K562 (cell line): ENCODE measurements at regions not wholly inside any gene's neighbourhood (a gene's known extent, or its start where the extent isn't known, plus 50 kb on each side); places are given as distances from the start of the nearest gene placed in this dataset.
"Not testable (repeated sequence)": the region's sequence is repeated elsewhere in the genome, so short reads cannot be mapped to it uniquely, and the experiment has no call there.

Source experiments
- ATAC-seq: fragments of 200-7000 bp; cut with Tn5 transposase; 3 replicates; pipeline ENCODE4 v1.9.1; 2020; ENCODE audit warnings: moderate library complexity
- BruUV-seq: library from RNA; stranded (reverse); fragments of 400-500 nt; replicated peaks from 2 replicates; lab custom pipeline; 2021; lab: Mats Ljungman, UMichigan
- CTCF ChIA-PET: fragments of 300-600 bp; formaldehyde crosslinking; extraction: SDS; loops from one replicate; lab custom pipeline; 2021; ENCODE audit warnings: low intra/inter-chr PET ratio; lab: Yijun Ruan, JAX
- POLR2A ChIA-PET: fragments of 300-600, 350-650 bp; sonication (Branson Sonifier 250); formaldehyde crosslinking; extraction: SDS; loops from one replicate; lab custom pipeline; 2021; ENCODE audit warnings: antibody characterized with exemption, inconsistent platforms; lab: Yijun Ruan, JAX
- DNase-seq, 4 experiments: peaks; one replicate each; pipeline versions ENCODE4 v3.0.0 to v3.0.0-alpha.2; 2011 to 2018; ENCODE audit warnings: low spot score in 3 of 4, mixed read lengths in 3 of 4; ENCODE audit errors: extremely low read depth in 1 of 4
- FAIRE-seq: peaks from 2 replicates; lab custom pipeline; 2011; peaks lifted over from hg19 to GRCh38; lab: Jason Lieb, UNC
- H2AFZ ChIP-seq: 2 replicates; pipeline ENCODE4 v1.6.0; 2011; ENCODE audit warnings: low read depth, low read length, control low read depth, inconsistent platforms
- H3K27ac ChIP-seq: fragments of 200-600 bp; 3 replicates; pipeline ENCODE4 v1.8.0; 2011; ENCODE audit warnings: low read depth, mild to moderate bottlenecking, control low read depth, inconsistent platforms, low read length, moderate library complexity, mixed read lengths; ENCODE audit errors: extremely low read depth
- H3K27me3 ChIP-seq, 2 experiments: fragments of 300-600 bp in 1 of 2; 2 replicates in 1 of 2; 3 replicates in 1 of 2; pipeline versions ENCODE4 v1.6.0 to v1.8.0; 2011; ENCODE audit warnings: inconsistent platforms in 2 of 2, low read length in 2 of 2, mild to moderate bottlenecking in 1 of 2, mixed read lengths in 1 of 2, moderate library complexity in 1 of 2; ENCODE audit not compliant: control insufficient read depth in 2 of 2, insufficient read depth in 2 of 2
- H3K36me3 ChIP-seq: fragments of 300-600 bp; 3 replicates; pipeline ENCODE4 v1.8.0; 2011; ENCODE audit warnings: mild to moderate bottlenecking, low read length, inconsistent platforms; ENCODE audit not compliant: control insufficient read depth, insufficient read depth
- H3K4me1 ChIP-seq, 2 experiments: fragments of 200-600 bp in 1 of 2; replicated peaks in 1 of 2; 2 replicates in 1 of 2; 3 replicates in 1 of 2; pipeline versions ENCODE4 v1.5.1 to v1.8.0; 2011; ENCODE audit warnings: inconsistent platforms in 2 of 2, low read length in 2 of 2, mild to moderate bottlenecking in 1 of 2, mixed read lengths in 1 of 2, moderate library complexity in 1 of 2; ENCODE audit not compliant: control insufficient read depth in 2 of 2, insufficient read depth in 2 of 2
- H3K4me2 ChIP-seq: 2 replicates; pipeline ENCODE4 v1.6.1; 2011; ENCODE audit warnings: low read length, control low read depth, inconsistent platforms, mixed read lengths; ENCODE audit not compliant: insufficient read depth
- H3K4me3 ChIP-seq: fragments of 200-600 bp; sonication (generic), shearing (Covaris generic); 2 replicates; pipeline ENCODE4 v1.5.1; 2016; ENCODE audit warnings: control low read depth, inconsistent platforms
- H3K79me2 ChIP-seq: fragments of 200-600 bp; 3 replicates; pipeline ENCODE4 v1.8.0; 2011; ENCODE audit warnings: low read length, inconsistent platforms; ENCODE audit not compliant: control insufficient read depth, insufficient read depth
- H3K9ac ChIP-seq, 2 experiments: 2 replicates each; pipeline versions ENCODE4 v1.6.0 to v1.6.1; 2011; ENCODE audit warnings: low read depth in 2 of 2, low read length in 2 of 2, control low read depth in 1 of 2, inconsistent platforms in 1 of 2, mild to moderate bottlenecking in 1 of 2, mixed read lengths in 1 of 2; ENCODE audit not compliant: insufficient read depth in 1 of 2
- H3K9me1 ChIP-seq: one replicate; pipeline ENCODE4 v1.6.0; 2011; ENCODE audit warnings: inconsistent platforms, mild to moderate bottlenecking, low read length, moderate library complexity; ENCODE audit not compliant: control insufficient read depth, insufficient read depth
- H3K9me3 ChIP-seq: replicated peaks from 2 replicates; pipeline ENCODE4 v1.5.1; 2011; ENCODE audit warnings: low read depth, low read length, inconsistent platforms; ENCODE audit not compliant: control insufficient read depth, insufficient read depth
- H4K20me1 ChIP-seq: replicated peaks from 2 replicates; pipeline ENCODE4 v1.6.1; 2011; ENCODE audit warnings: low read length, inconsistent platforms, mixed read lengths; ENCODE audit not compliant: control insufficient read depth, insufficient read depth
- EGR1 ChIP-seq: fragments of 450-650 bp; conservative IDR thresholded peaks from 2 replicates; pipeline ENCODE4 v1.6.1; 2017; ENCODE audit warnings: mild to moderate bottlenecking
- ESRRA ChIP-seq: fragments of 450-650 bp; IDR thresholded peaks from 2 replicates; pipeline ENCODE4 v1.6.1; 2014; ENCODE audit warnings: low read depth, mild to moderate bottlenecking, moderate library complexity, borderline replicate concordance
- GATAD2A ChIP-seq: fragments of 450-650 bp; IDR thresholded peaks from 2 replicates; pipeline ENCODE4 v1.6.1; 2017
- HNRNPH1 ChIP-seq: fragments of 200-400 bp; formaldehyde crosslinking; optimal IDR thresholded peaks from 2 replicates; pipeline ENCODE3; 2017; ENCODE audit warnings: low read depth, mild to moderate bottlenecking, low read length, moderate library complexity
- LEF1 ChIP-seq: fragments of 450-650 bp; IDR thresholded peaks from 2 replicates; pipeline ENCODE4 v1.6.1; 2016; ENCODE audit warnings: mild to moderate bottlenecking
- MTF1 ChIP-seq: fragments of 250-450 bp; sonication (Bioruptor Pico); IDR thresholded peaks from 2 replicates; pipeline ENCODE4 v1.9.0; 2021; ENCODE audit warnings: moderate library complexity, mild to moderate bottlenecking, inconsistent platforms, borderline replicate concordance
- NELFE ChIP-seq: IDR thresholded peaks from 2 replicates; pipeline ENCODE4 v1.6.1; 2011; ENCODE audit warnings: mild to moderate bottlenecking; ENCODE audit not compliant: insufficient read depth, insufficient read length
- TBL1XR1 ChIP-seq, 2 experiments: IDR thresholded peaks; 2 replicates each; pipeline ENCODE4 v1.6.1; 2012; ENCODE audit warnings: improper control_type of control experiment in 2 of 2, low read length in 2 of 2, mild to moderate bottlenecking in 1 of 2
- ZNF23 ChIP-seq: fragments of 250-450 bp; sonication (Bioruptor Pico); IDR thresholded peaks from 2 replicates; pipeline ENCODE4 v1.4.0; 2020; ENCODE audit warnings: mild to moderate bottlenecking
- ZNF316 ChIP-seq: fragments of 450-650 bp; IDR thresholded peaks from 2 replicates; pipeline ENCODE4 v1.6.1; 2016
- whole genome bisulfite sequencing: fragments of 100-300 bp; shearing (Covaris generic); methylation state at CpG from one replicate; pipeline ENCODE4 v1.1.6; 2016; ENCODE audit warnings: low coverage, mixed read lengths; ENCODE audit not compliant: insufficient coverage; ENCODE audit errors: missing lambda C conversion rate; 5-methylcytosine and 5-hydroxymethylcytosine counted together
- in situ Hi-C: fragments of 300-500 bp; cut with MboI; formaldehyde crosslinking; loops from 4 replicates; pipeline ENCODE4 v1.15.0; 2018; ENCODE audit warnings: inconsistent platforms, mixed read lengths
- intact Hi-C: fragments of 100-400 bp; cut with micrococcal nuclease; formaldehyde crosslinking; loops from 2 replicates; pipeline ENCODE4 v1.14.2; 2022

DNA sequence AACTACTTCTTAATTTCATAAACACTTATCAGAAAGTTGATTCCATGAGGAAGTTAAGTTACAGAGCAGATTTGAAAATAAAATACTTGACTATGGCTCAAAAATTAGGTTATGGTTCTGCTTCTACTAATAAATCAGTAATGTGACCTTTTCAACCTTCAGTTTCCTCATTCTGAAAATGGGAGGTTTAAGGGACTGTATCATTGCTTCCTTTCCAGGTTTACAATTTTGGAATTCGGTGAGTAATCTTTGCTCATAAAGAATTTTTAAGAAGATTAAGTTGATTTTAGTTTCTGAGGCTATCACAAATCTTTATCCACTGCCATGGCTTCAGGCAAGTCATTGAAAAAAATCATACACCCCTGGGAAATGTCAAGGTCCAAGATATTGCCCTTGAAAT, 1061.2 kb downstream of the DIPK2A start:
- FAIRE-seq (no peak), DNase-seq (no peak), ATAC-seq (no peak)
- BruUV-seq, result no TSS peak
- no peak overlapping the region for H2AFZ ChIP-seq
- H3K9me3 ChIP-seq, result no peaks in the 10 kb centered on the region
- intact Hi-C loops, result no loop called here
- TF ChIP-seq LEF1 (no peak), NELFE (no peak), ESRRA (no peak), TBL1XR1 (IDR thresholded peaks at IDR 0.05; ENCODE audit: low read length in 2 of 2) (no peak), GATAD2A (no peak), HNRNPH1 (no peak), MTF1 (CRISPR knock-in tag) (no peak)
- no peaks in the 10 kb centered on the region for H3K27me3 ChIP-seq
- H3K4me3 ChIP-seq, result no peak overlapping the region
- no peaks in the 10 kb centered on the region for H4K20me1 ChIP-seq
- in situ Hi-C loops, result no loop called here
- H3K4me2 ChIP-seq, result no peak overlapping the region
- H3K27ac ChIP-seq, result no peak overlapping the region
- ChIA-PET POLR2A (no interaction called here), CTCF (no interaction called here)
- H3K36me3 ChIP-seq, result no peaks in the 10 kb centered on the region
- no peaks in the 10 kb centered on the region for H3K9me1 ChIP-seq
- H3K4me1 ChIP-seq, result no peaks in the 10 kb centered on the region
- no peak overlapping the region for H3K9ac ChIP-seq
- WGBS, result 0% methylated on average over 1 of the region's 1 CpG
- H3K79me2 ChIP-seq, result no peaks in the 10 kb centered on the region

DNA sequence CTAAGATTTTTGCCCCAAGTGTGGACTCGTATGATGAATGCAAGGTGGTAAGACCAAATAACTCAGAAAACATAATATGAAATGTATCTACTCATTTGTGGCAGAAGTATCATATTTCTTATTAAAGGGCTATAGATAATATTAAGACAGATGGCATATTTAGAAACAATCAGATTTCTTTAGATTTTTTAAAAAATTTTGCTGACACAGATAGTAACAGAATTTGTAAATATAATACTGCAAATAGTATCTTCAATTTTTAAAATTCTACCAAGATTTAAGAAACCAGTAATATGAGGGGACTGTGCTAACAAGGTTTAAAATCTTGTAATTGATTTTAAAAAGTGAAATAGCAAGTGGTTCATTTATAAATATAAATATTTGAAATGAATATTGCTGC, 1064.1 kb downstream of the DIPK2A start:
- H3K9me3 ChIP-seq, result no peaks in the 10 kb centered on the region
- BruUV-seq, result no TSS peak
- FAIRE-seq, result no peak
- no peaks in the 10 kb centered on the region for H4K20me1 ChIP-seq
- no peak overlapping the region for H3K4me2 ChIP-seq
- WGBS, result 20% methylated on average over 1 of the region's 1 CpG
- H3K9me1 ChIP-seq, result no peaks in the 10 kb centered on the region
- no peak overlapping the region for H3K4me3 ChIP-seq
- no peaks in the 10 kb centered on the region for H3K4me1 ChIP-seq
- H3K79me2 ChIP-seq, result no peaks in the 10 kb centered on the region
- no peak overlapping the region for H3K27ac ChIP-seq
- TF ChIP-seq EGR1 (no peak), ZNF316 (peak; percentile 55), ZNF23 (CRISPR knock-in tag) (no peak)
- TF ChIP-seq, all 486 proteins: peak for 1
- intact Hi-C loops (no loop called here), in situ Hi-C loops (no loop called here)
- Histone ChIP-seq H3K9ac (no peak overlapping the region), H3K27me3 (no peaks in the 10 kb centered on the region), H3K36me3 (no peaks in the 10 kb centered on the region), H2AFZ (no peak overlapping the region)
- ATAC-seq, result no peak
- ChIA-PET POLR2A (no interaction called here), CTCF (no interaction called here)
- DNase-seq, result no peak

DNA sequence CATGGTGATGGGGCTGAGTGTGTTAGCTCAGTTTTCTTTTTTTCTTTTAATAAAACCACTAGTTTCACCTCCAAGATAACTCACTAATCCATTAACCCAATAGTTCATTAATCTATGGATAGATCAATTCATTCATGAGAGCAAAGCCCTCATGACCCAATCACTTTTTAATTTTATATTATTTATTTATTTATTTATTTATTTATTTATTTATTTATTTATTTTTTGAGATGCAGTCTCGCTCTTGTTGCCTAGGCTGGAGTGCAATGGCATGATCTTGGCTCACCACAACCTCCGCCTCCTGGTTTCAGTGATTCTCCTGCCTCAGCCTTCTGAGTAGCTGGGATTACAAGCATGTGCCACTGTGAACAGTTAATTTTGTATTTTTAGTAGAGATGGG, 1082.4 kb downstream of the DIPK2A start:
- H3K9ac ChIP-seq, POLR2A ChIA-PET: not testable (repeated sequence)
- WGBS, result 0% methylated on average over 2 of the region's 2 CpGs

More for the DNA sequence above, 1082.4 kb downstream of the DIPK2A start:
- DNase-seq, H3K4me3 ChIP-seq, H3K9me3 ChIP-seq, H3K27ac ChIP-seq, H3K4me2 ChIP-seq, H3K36me3 ChIP-seq, H3K4me1 ChIP-seq, ATAC-seq, H3K27me3 ChIP-seq, H3K79me2 ChIP-seq, intact Hi-C loops, FAIRE-seq, H2AFZ ChIP-seq, CTCF ChIA-PET, H3K9me1 ChIP-seq, in situ Hi-C loops, H4K20me1 ChIP-seq, BruUV-seq: not testable (repeated sequence)
